ENCODE measurements at regions not wholly inside any gene's neighbourhood (a gene's known extent, or its start where the extent isn't known, plus 50 kb on each side); places are given as distances from the start of the nearest gene placed in this dataset.

- TF ChIP-seq ZEB1 (IDR thresholded peaks at IDR 0.05; ENCODE audit: insufficient replicate concordance, low read depth) (no peak), TBP (CRISPR knock-in tag; IDR thresholded peaks at IDR 0.05) (no peak), NFE2L2 (IDR thresholded peaks at IDR 0.05; ENCODE audit: low read length) (no peak), RERE (CRISPR knock-in tag; IDR thresholded peaks at IDR 0.05; ENCODE audit: low read depth) (no peak), KLF12 (CRISPR knock-in tag; IDR thresholded peaks at IDR 0.05; ENCODE audit: borderline replicate concordance) (no peak), CCDC6 (CRISPR knock-in tag; IDR thresholded peaks at IDR 0.05) (no peak), NR1H2 (CRISPR knock-in tag; IDR thresholded peaks at IDR 0.05; ENCODE audit: borderline replicate concordance, low read depth) (no peak)
Observed at GRCh38 chr4:159413306-159413943, 310.5 kb downstream of the RAPGEF2 start (continued).

GRCh38 chr4:159414305-159414704, 311.4 kb downstream of the RAPGEF2 start:
- Histone ChIP-seq H3K4me1 (ENCODE audit: insufficient read depth, low read length) (peaks cover 38% of the 10 kb centered on the region), H4K20me1 (ENCODE audit: insufficient read depth, low read length) (no peaks in the 10 kb centered on the region), H3K79me2 (ENCODE audit: insufficient read depth, low read length) (no peaks in the 10 kb centered on the region), H3K9me3 (ENCODE audit: low read length) (no peaks in the 10 kb centered on the region), H3K9ac (ENCODE audit: insufficient read depth, low read depth, low read length) (no peak overlapping the region), H3K36me3 (replicated peaks in 1 of 2; ENCODE audit: control insufficient read depth in 1 of 2, insufficient read depth in 2 of 2, low read length in 2 of 2) (no peaks in the 10 kb centered on the region), H3K27me3 (ENCODE audit: control insufficient read depth in 1 of 2, insufficient read depth in 2 of 2, low read length in 2 of 2) (no peaks in the 10 kb centered on the region), H2AFZ (ENCODE audit: low read length) (no peak overlapping the region), H3K4me3 (replicated peaks in 1 of 3; ENCODE audit: insufficient read depth in 1 of 3, low read depth in 2 of 3, low read length in 3 of 3) (no peak overlapping the region), H3K4me2 (ENCODE audit: low read depth, low read length) (no peak overlapping the region), H3K27ac (ENCODE audit: extremely low read length, insufficient read depth, low read length) (no peak overlapping the region)
- in situ Hi-C loops (cut with HindIII; ENCODE audit: extremely low pct_ligation_motif_present, low pct_unique_long_range_greater_than_20kb) (no loop called here), intact Hi-C loops (cut with micrococcal nuclease; ENCODE audit: unreplicated experiment) (no loop called here)
- BruUV-seq (replicated peaks): no TSS peak
- DNase-seq (ENCODE audit: low spot score) (no peak), ATAC-seq (no peak), FAIRE-seq (no peak)
- ChIA-PET POLR2A (no interaction called here), CTCF (ENCODE audit: low intra/inter-chr PET ratio, low total read pairs) (no interaction called here)
- 69% methylated on average over 4 of the region's 4 CpGs for WGBS (ENCODE audit: low lambda C conversion rate)
- TF ChIP-seq RELA (CRISPR knock-in tag; IDR thresholded peaks at IDR 0.05): no peak
- TF ChIP-seq ZBTB8A (CRISPR knock-in tag; IDR thresholded peaks at IDR 0.05; ENCODE audit: borderline replicate concordance, low read depth): no peak
- TF ChIP-seq BRD4 (CRISPR knock-in tag; IDR thresholded peaks at IDR 0.05): no peak
- no peak for TF ChIP-seq TOE1 (CRISPR knock-in tag; IDR thresholded peaks at IDR 0.05)
- no peak for TF ChIP-seq ZMAT3 (CRISPR knock-in tag; conservative IDR thresholded peaks at IDR 0.05)
- TF ChIP-seq ZNF232 (CRISPR knock-in tag; IDR thresholded peaks at IDR 0.05; ENCODE audit: borderline replicate concordance): no peak
- TF ChIP-seq MTERF4 (CRISPR knock-in tag; IDR thresholded peaks at IDR 0.05): no peak
- no peak for TF ChIP-seq GLMP (CRISPR knock-in tag; IDR thresholded peaks at IDR 0.05; ENCODE audit: borderline replicate concordance)
